OCI-LY1 (cell line): ENCODE measurements at regions not wholly inside any gene's neighbourhood (a gene's known extent, or its start where the extent isn't known, plus 50 kb on each side); places are given as distances from the start of the nearest gene placed in this dataset.

ENCODE experiments used
- H2AFZ ChIP-seq: fragments of 200-600 bp; sonication (generic), shearing (Covaris generic); 2 replicates; pipeline ENCODE4 v1.6.0; 2014; ENCODE audit warnings: antibody characterized with exemption, mild to moderate bottlenecking, low read length
- H3F3A ChIP-seq: fragments of 200-600 bp; sonication (generic), shearing (Covaris generic); 2 replicates; pipeline ENCODE4 v1.6.0; 2014; ENCODE audit warnings: mild to moderate bottlenecking, antibody characterized with exemption, low read length, moderate library complexity; ENCODE audit not compliant: insufficient read depth
- H3K27ac ChIP-seq: fragments of 200-600 bp; sonication (generic); 2 replicates; pipeline ENCODE4 v1.5.1; 2014; ENCODE audit warnings: low read length, mixed run types, mild to moderate bottlenecking, low read depth; ENCODE audit not compliant: poor library complexity, severe bottlenecking
- H3K27me3 ChIP-seq: fragments of 200-600 bp; sonication (generic); 2 replicates; pipeline ENCODE4 v1.6.0; 2014; ENCODE audit warnings: antibody characterized with exemption, mild to moderate bottlenecking, low read length, moderate library complexity; ENCODE audit not compliant: insufficient read depth
- H3K36me3 ChIP-seq: fragments of 200-600 bp; sonication (generic); 2 replicates; pipeline ENCODE4 v1.6.1; 2014; ENCODE audit warnings: mild to moderate bottlenecking, antibody characterized with exemption, low read length, moderate library complexity, mixed read lengths; ENCODE audit not compliant: insufficient read depth
- H3K4me1 ChIP-seq: fragments of 200-600 bp; sonication (generic); 2 replicates; pipeline ENCODE4 v1.5.1; 2014; ENCODE audit warnings: mild to moderate bottlenecking, low read length, moderate library complexity; ENCODE audit not compliant: insufficient read depth, severe bottlenecking
- H3K4me2 ChIP-seq: fragments of 200-600 bp; sonication (generic), shearing (Covaris generic); 2 replicates; pipeline ENCODE4 v1.6.1; 2014; ENCODE audit warnings: low read length
- H3K4me3 ChIP-seq: fragments of 200-600 bp; sonication (generic); 2 replicates; pipeline ENCODE4 v1.5.1; 2014; ENCODE audit warnings: low read length, low read depth, mild to moderate bottlenecking, mixed read lengths; ENCODE audit not compliant: poor library complexity, severe bottlenecking
- H3K79me2 ChIP-seq: fragments of 200-600 bp; shearing (Covaris generic); 2 replicates; pipeline ENCODE4 v1.6.1; 2016; ENCODE audit warnings: mixed run types, low read length, mixed read lengths; ENCODE audit not compliant: insufficient read depth
- H3K9ac ChIP-seq: fragments of 200-600 bp; sonication (generic), shearing (Covaris generic); 2 replicates; pipeline ENCODE4 v1.6.1; 2014; ENCODE audit warnings: mild to moderate bottlenecking, low read length, mixed read lengths
- H3K9me2 ChIP-seq: fragments of 200-600 bp; sonication (generic), shearing (Covaris generic); 2 replicates; pipeline ENCODE4 v1.6.1; 2014; ENCODE audit warnings: low read depth, mild to moderate bottlenecking, low read length, mixed read lengths
- H3K9me3 ChIP-seq: fragments of 200-600 bp; shearing (Covaris generic); 2 replicates; pipeline ENCODE4 v1.6.1; 2014; ENCODE audit warnings: low read length, mixed read lengths
- H4K20me1 ChIP-seq: fragments of 200-600 bp; sonication (generic), shearing (Covaris generic); 2 replicates; pipeline ENCODE4 v1.6.0; 2016; ENCODE audit warnings: mild to moderate bottlenecking, low read length; ENCODE audit not compliant: insufficient read depth
- CTCF ChIP-seq: fragments of 200-600 bp; sonication (generic), shearing (Covaris generic); IDR thresholded peaks from 2 replicates; pipeline ENCODE4 v1.5.1; 2017; ENCODE audit warnings: mild to moderate bottlenecking, antibody characterized with exemption, low read length, moderate library complexity, mixed read lengths
- EZH2 ChIP-seq: fragments of 200-600 bp; sonication (generic), shearing (Covaris generic); IDR thresholded peaks from 2 replicates; pipeline ENCODE4 v1.8.0; 2017; ENCODE audit warnings: borderline replicate concordance, mixed run types, mild to moderate bottlenecking, antibody characterized with exemption, low read length, moderate library complexity, mixed read lengths

DNA sequence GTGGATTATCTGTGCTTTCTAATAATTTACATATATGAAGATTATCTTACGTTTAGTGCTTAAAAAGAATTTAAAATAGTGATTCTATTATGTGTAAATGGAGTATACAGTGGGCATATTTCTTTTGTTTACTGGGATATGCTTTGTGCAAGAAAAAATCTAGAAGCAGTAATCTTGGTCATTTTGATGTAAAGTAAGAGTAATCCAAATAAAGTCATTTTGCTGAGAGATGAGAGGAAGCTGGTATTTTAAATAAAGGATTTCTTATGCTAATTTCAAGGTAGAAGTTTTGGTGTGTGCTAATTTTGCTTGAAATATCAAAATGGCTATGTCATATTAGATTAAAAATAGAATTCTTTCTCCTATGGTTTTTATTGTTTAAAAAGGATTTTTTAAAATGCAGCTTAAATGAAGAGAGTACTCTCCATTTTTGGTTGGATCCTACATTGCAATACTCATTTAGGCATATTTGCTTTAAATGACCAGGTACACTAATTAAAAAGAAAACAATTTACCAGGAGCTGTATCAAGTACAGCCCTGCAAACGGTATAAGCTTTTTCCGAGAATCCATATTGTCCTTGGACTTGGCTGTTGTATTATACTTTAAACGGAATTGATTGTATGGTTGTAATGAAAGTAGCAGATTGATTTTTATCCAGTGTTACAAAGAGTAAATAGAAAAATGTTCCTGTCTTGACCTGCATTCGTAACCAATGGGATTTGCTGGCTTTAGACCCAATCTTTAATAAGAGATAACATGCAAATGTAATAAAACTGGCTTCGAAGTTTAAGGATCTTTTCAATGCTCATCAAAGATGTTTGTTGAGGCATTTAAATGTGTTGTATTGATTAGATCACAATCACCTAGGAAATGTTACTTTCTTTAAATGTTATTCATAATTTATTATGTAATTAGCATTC lies 574.7 kb downstream of the USP25 start:
- Histone ChIP-seq H3K4me2 (no peak overlapping the region), H2AFZ (no peak overlapping the region), H3K9ac (no peak overlapping the region), H3K9me2 (no peaks in the 10 kb centered on the region), H3F3A (no peaks in the 10 kb centered on the region), H3K27me3 (no peaks in the 10 kb centered on the region), H3K9me3 (no peaks in the 10 kb centered on the region), H3K27ac (no peak overlapping the region), H3K4me3 (no peak overlapping the region), H3K36me3 (no peaks in the 10 kb centered on the region), H3K79me2 (no peaks in the 10 kb centered on the region), H3K4me1 (no peaks in the 10 kb centered on the region), H4K20me1 (no peaks in the 10 kb centered on the region)
- no peak for TF ChIP-seq EZH2
- TF ChIP-seq CTCF, result no peak

- H3K4me1 ChIP-seq, result no peaks in the 10 kb centered on the region
- no peaks in the 10 kb centered on the region for H3F3A ChIP-seq
- H4K20me1 ChIP-seq, result no peaks in the 10 kb centered on the region
- H3K79me2 ChIP-seq, result no peaks in the 10 kb centered on the region
- TF ChIP-seq CTCF (no peak), EZH2 (no peak)
- no peak overlapping the region for H3K27ac ChIP-seq
- no peak overlapping the region for H3K4me2 ChIP-seq
- H3K36me3 ChIP-seq, result no peaks in the 10 kb centered on the region
- H3K9ac ChIP-seq, result no peak overlapping the region
- H3K9me2 ChIP-seq, result no peaks in the 10 kb centered on the region
- H3K4me3 ChIP-seq, result no peak overlapping the region
- no peaks in the 10 kb centered on the region for H3K9me3 ChIP-seq
- no peaks in the 10 kb centered on the region for H3K27me3 ChIP-seq
- no peak overlapping the region for H2AFZ ChIP-seq
Measured at GRCh38 chr21:16305686-16306085, 575.9 kb downstream of the USP25 start.

DNA sequence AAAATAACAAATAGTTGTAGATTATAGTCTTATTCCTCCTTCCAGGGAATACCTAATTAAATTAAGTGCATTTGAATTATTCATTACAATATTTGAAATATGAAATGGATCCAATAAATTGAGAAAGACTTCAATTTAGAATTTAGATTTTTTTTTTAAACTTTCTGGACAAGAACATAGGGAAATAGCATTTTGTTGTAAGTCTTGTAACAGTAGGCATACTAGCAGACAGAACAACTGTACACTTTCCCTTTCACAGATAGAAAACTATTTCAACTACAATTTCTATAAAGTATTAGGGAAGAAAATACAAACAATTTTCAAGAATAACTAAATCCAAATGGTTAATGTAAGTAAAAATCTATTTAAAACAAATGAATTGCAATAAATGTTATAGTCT lies 577.5 kb downstream of the USP25 start:
- TF ChIP-seq EZH2 (no peak), CTCF (no peak)
- H3K4me3 ChIP-seq, result no peak overlapping the region
- H3K79me2 ChIP-seq, result no peaks in the 10 kb centered on the region

More for the DNA sequence above, 577.5 kb downstream of the USP25 start:
- Histone ChIP-seq H3K9ac (no peak overlapping the region), H3K9me2 (no peaks in the 10 kb centered on the region), H3K4me2 (no peak overlapping the region), H3F3A (no peaks in the 10 kb centered on the region), H4K20me1 (no peaks in the 10 kb centered on the region), H2AFZ (no peak overlapping the region), H3K27me3 (no peaks in the 10 kb centered on the region), H3K27ac (no peak overlapping the region), H3K4me1 (no peaks in the 10 kb centered on the region), H3K9me3 (no peaks in the 10 kb centered on the region), H3K36me3 (no peaks in the 10 kb centered on the region)
